Lung (tissue), 11 donors: ENCODE measurements at regions not wholly inside any gene's neighbourhood (a gene's known extent, or its start where the extent isn't known, plus 50 kb on each side); places are given as distances from the start of the nearest gene placed in this dataset.

ENCODE experiments used
- ATAC-seq: fragments of 200-7000 bp; cut with Tn5 transposase; one replicate; pipeline ENCODE4 v1.9.1; 2020; ENCODE audit warnings: moderate number of reproducible peaks; ENCODE audit not compliant: insufficient read depth, low FRiP score
- DNase-seq, 3 donors: peaks; one replicate each; pipeline ENCODE4 v3.0.0-alpha.2; 2013 to 2017
- H3K27ac ChIP-seq, 2 donors: one replicate each; pipeline ENCODE4 v1.5.1; 2013; ENCODE audit warnings: mild to moderate bottlenecking in 2 of 2, moderate library complexity in 2 of 2, control low read depth in 1 of 2, inconsistent platforms in 1 of 2, low read depth in 1 of 2, low read length in 1 of 2
- H3K27me3 ChIP-seq, 3 donors: one replicate each; pipeline ENCODE4 v1.5.1; 2013; ENCODE audit warnings: low read length in 2 of 3; ENCODE audit not compliant: control insufficient read depth in 3 of 3, insufficient read depth in 3 of 3
- H3K36me3 ChIP-seq, 4 donors: one replicate each; pipeline ENCODE4 v1.5.1; 2013; ENCODE audit warnings: low read length in 4 of 4, mild to moderate bottlenecking in 1 of 4, moderate library complexity in 1 of 4; ENCODE audit not compliant: control insufficient read depth in 4 of 4, insufficient read depth in 4 of 4
- H3K4me1 ChIP-seq, 5 donors: one replicate each; pipeline ENCODE4 v1.5.1; 2013; ENCODE audit warnings: low read length in 5 of 5, mild to moderate bottlenecking in 2 of 5, moderate library complexity in 1 of 5; ENCODE audit not compliant: control insufficient read depth in 5 of 5, insufficient read depth in 5 of 5
- H3K4me3 ChIP-seq: one replicate; pipeline ENCODE4 v1.5.1; 2013; ENCODE audit warnings: mild to moderate bottlenecking, control low read depth, moderate library complexity
- H3K9ac ChIP-seq, 2 donors: one replicate each; pipeline ENCODE4 v1.5.1; 2013; ENCODE audit warnings: low read length in 2 of 2, control low read depth in 1 of 2; ENCODE audit not compliant: insufficient read depth in 1 of 2
- H3K9me3 ChIP-seq, 4 donors: one replicate each; pipeline ENCODE4 v1.5.1; 2013; ENCODE audit warnings: low read length in 3 of 4, mild to moderate bottlenecking in 1 of 4, moderate library complexity in 1 of 4; ENCODE audit not compliant: control insufficient read depth in 4 of 4, insufficient read depth in 3 of 4
- CTCF ChIP-seq: IDR thresholded peaks from 2 replicates; pipeline ENCODE4 v1.5.1; 2012; ENCODE audit warnings: mild to moderate bottlenecking; ENCODE audit errors: control extremely low read depth, extremely low read depth
- WGBS, 2 donors: extraction: QIAGEN DNeasy Blood & Tissue Kit; methylation state at CpG; one replicate each; pipeline ENCODE4 v1.1.7; 2013; 5-methylcytosine and 5-hydroxymethylcytosine counted together
- donor health status: control.
- donor health status: control.
- donor health status: Bipolar disorder and iron deficiency.
- donor health status: healthy.
- donor health status: DM: yes; HTN: yes; CAD: no.

GRCh38 chr19:30676990-30677679, 305.0 kb downstream of the ZNF536 start:
- Histone ChIP-seq H3K4me3 (no peak overlapping the region), H3K27me3 (peaks cover 0 to under 1% (median 0%) of the 10 kb centered on the region in 3 donors), H3K9me3 (no peaks in the 10 kb centered on the region), H3K4me1 (peaks cover 0 to 2% (median 0%) of the 10 kb centered on the region in 5 donors), H3K27ac (no peak overlapping the region), H3K36me3 (no peaks in the 10 kb centered on the region), H3K9ac (no peak overlapping the region)
- DNase-seq = no peak
- ATAC-seq = no peak
- 78 to 82% methylated on average over 8 of the region's 8 CpGs for WGBS, 2 donors
- TF ChIP-seq CTCF = no peak

GRCh38 chr19:30675086-30675485, 302.9 kb downstream of the ZNF536 start:
- Histone ChIP-seq H3K27me3 (no peaks in the 10 kb centered on the region), H3K36me3 (no peaks in the 10 kb centered on the region), H3K9ac (no peak overlapping the region), H3K9me3 (no peaks in the 10 kb centered on the region), H3K4me3 (no peak overlapping the region), H3K4me1 (peaks cover 0 to 20% (median 6%) of the 10 kb centered on the region in 5 donors), H3K27ac (no peak overlapping the region)
- ATAC-seq (no peak), DNase-seq (no peak)
- no peak for TF ChIP-seq CTCF
- WGBS, 2 donors = 75 to 80% methylated on average over 7 of the region's 7 CpGs

GRCh38 chr19:30674656-30675055, 302.5 kb downstream of the ZNF536 start:
- no peak overlapping the region for H3K27ac ChIP-seq
- H3K27me3 ChIP-seq = no peaks in the 10 kb centered on the region
- ATAC-seq = no peak
- no peak overlapping the region for H3K9ac ChIP-seq
- H3K4me3 ChIP-seq = no peak overlapping the region
- H3K9me3 ChIP-seq = no peaks in the 10 kb centered on the region
- DNase-seq = no peak
- no peak for TF ChIP-seq CTCF
- WGBS, 2 donors = 79 to 90% methylated on average over 6 of the region's 6 CpGs
- no peaks in the 10 kb centered on the region for H3K36me3 ChIP-seq
- peaks cover 0 to 21% (median 6%) of the 10 kb centered on the region in 5 donors for H3K4me1 ChIP-seq

- Histone ChIP-seq H3K4me3 (no peak overlapping the region), H3K36me3 (no peaks in the 10 kb centered on the region), H3K4me1 (peaks cover 0 to 27% (median 6%) of the 10 kb centered on the region in 5 donors), H3K9me3 (no peaks in the 10 kb centered on the region), H3K9ac (no peak overlapping the region), H3K27me3 (no peaks in the 10 kb centered on the region), H3K27ac (no peak overlapping the region)
- WGBS, 2 donors = 78 to 86% methylated on average over 8 of the region's 8 CpGs
- no peak for TF ChIP-seq CTCF
- DNase-seq (no peak), ATAC-seq (no peak)
Measured at GRCh38 chr19:30673336-30673735, 301.2 kb downstream of the ZNF536 start.
